ENCODE measurements at regions not wholly inside any gene's neighbourhood (a gene's known extent, or its start where the extent isn't known, plus 50 kb on each side); places are given as distances from the start of the nearest gene placed in this dataset.
"Not testable (repeated sequence)": the region's sequence is repeated elsewhere in the genome, so short reads cannot be mapped to it uniquely, and the experiment has no call there.

DNA sequence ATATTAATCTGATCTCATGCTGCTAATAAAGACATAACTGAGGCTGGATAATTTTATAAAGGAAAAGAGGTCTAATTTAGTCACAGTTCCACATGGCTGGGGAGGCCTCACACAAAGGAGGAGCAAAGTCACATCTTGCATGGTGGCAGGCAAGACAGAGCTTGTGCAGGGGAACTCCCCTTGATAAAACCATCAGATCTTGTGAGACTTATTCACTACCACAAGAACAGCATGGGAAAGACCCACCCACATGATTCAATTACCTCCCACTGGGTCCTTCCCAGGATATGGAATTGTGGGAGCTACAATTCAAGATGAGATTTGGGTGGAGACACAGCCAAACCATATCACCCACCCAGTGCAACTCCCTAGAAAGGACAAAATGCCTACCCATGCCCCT lies 613.8 kb upstream of the CDH11 start:
- H2BK15ac ChIP-seq (ENCODE audit: low read length); H3K9me3 ChIP-seq (ENCODE audit: insufficient read depth in 2 of 2, low read depth in 1 of 2, low read length in 1 of 2); H3K4ac ChIP-seq (replicated peaks; ENCODE audit: insufficient read length, low read depth, low read length); H3K79me2 ChIP-seq (ENCODE audit: control insufficient read depth in 1 of 2, insufficient read depth in 2 of 2, low read length in 2 of 2); H2BK5ac ChIP-seq (ENCODE audit: low read depth, low read length); H3K79me1 ChIP-seq (ENCODE audit: low read depth, low read length); H3K56ac ChIP-seq (replicated peaks; ENCODE audit: insufficient read length, low read depth, low read length); H4K8ac ChIP-seq (ENCODE audit: extremely low read depth, insufficient read depth, low read length); H3K4me1 ChIP-seq (replicated peaks in 1 of 4; ENCODE audit: control insufficient read depth in 3 of 4, insufficient read depth in 4 of 4, low read length in 3 of 4); DNase-seq (ENCODE audit: low read depth in 1 of 2, low spot score in 2 of 2); H2BK12ac ChIP-seq (ENCODE audit: low read depth, low read length); POLR2A ChIA-PET (ENCODE audit: partially characterized antibody); H2AK5ac ChIP-seq (ENCODE audit: low read depth, low read length); H4K5ac ChIP-seq (ENCODE audit: insufficient read length, low read depth, low read length); H3K9ac ChIP-seq (replicated peaks in 1 of 4; ENCODE audit: extremely low read depth in 1 of 4, low read depth in 3 of 4, low read length in 3 of 4); H3K4me3 ChIP-seq (ENCODE audit: extremely low read depth in 1 of 4, insufficient read depth in 2 of 4, low read depth in 3 of 4, low read length in 4 of 4); H2BK120ac ChIP-seq (replicated peaks; ENCODE audit: low read depth, low read length); H3K36me3 ChIP-seq (ENCODE audit: control insufficient read depth in 2 of 4, insufficient read depth in 4 of 4, low read length in 3 of 4); H4K91ac ChIP-seq (replicated peaks; ENCODE audit: insufficient read length, low read length); H2AFZ ChIP-seq (ENCODE audit: low read length); H3K23me2 ChIP-seq (ENCODE audit: low read depth, low read length); H2BK20ac ChIP-seq (ENCODE audit: low read length); H3K14ac ChIP-seq (ENCODE audit: insufficient read length); H3K18ac ChIP-seq (ENCODE audit: extremely low read depth, low read length); H3K27me3 ChIP-seq (replicated peaks in 1 of 4; ENCODE audit: control insufficient read depth in 3 of 4, extremely low read depth in 1 of 4, insufficient read depth in 3 of 4, low read length in 3 of 4); H4K20me1 ChIP-seq (replicated peaks in 1 of 2; ENCODE audit: control insufficient read depth in 1 of 2, insufficient read depth in 2 of 2, low read length in 2 of 2); H3K27ac ChIP-seq (ENCODE audit: low read depth, low read length); FAIRE-seq; H3K23ac ChIP-seq (ENCODE audit: insufficient read length); H3K4me2 ChIP-seq (ENCODE audit: insufficient read depth in 1 of 2, low read depth in 2 of 2, low read length in 2 of 2): not testable (repeated sequence)
- CTCF ChIA-PET (ENCODE audit: partially characterized antibody): interaction anchor here (0.6 to 1.1 kb wide), 2 partner anchors 8 to 540 kb away, joined by 3 read pairs; no protein-coding TSS in a partner anchor

Data from H1 (cell line).